ENCODE measurements at regions not wholly inside any gene's neighbourhood (a gene's known extent, or its start where the extent isn't known, plus 50 kb on each side); places are given as distances from the start of the nearest gene placed in this dataset.

DNA sequence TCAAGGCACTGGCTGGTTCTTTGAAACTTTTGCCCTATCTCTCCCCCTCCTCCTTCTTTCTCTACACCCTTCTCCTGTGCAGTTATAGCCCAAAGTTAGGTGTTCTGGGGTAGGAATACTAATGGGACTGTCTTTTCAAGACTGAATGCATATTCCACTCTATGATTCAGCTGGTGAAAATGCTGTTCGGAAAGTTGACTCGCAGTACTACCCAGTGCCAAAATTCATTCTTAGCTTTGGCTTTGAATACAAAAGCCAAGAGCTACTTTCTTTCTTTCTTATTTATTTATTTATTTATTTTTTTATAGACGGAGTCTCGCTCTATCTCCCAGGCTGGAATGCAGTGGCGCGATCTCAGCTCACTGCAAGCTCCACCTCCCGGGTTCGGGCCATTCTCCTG, 249.2 kb downstream of the ETNK1 start (continued):
- TF ChIP-seq, protein P1, sequence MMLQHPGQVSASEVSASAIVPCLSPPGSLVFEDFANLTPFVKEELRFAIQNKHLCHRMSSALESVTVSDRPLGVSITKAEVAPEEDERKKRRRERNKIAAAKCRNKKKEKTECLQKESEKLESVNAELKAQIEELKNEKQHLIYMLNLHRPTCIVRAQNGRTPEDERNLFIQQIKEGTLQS (CRISPR knock-in tag; conservative IDR thresholded peaks at IDR 0.05) = no peak

DNA sequence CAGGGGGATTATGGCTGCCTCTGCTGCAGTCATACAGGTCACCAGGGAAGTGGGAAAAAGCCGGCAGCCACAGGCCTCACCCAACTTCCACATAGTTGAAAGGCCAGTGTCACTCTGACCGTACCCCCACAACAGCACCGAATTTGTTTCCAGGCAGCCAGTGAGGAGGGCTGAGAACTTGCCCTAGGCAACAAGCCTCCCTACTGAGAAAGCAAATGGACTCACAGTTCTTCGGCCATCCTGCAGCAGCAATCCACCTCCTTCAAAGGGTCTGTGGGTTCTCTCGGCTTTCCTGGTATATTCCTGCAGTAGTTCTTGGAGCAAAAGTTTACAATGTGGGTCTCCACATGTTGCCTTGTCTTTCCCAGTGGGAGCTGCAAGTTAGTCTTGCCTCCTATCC, 251.3 kb downstream of the ETNK1 start:
- Mint-ChIP-seq H3K4me1 (no peaks in the 10 kb centered on the region), H3K36me3 (no peaks in the 10 kb centered on the region), H3K4me3 (no peak overlapping the region), H3K9me3 (peaks cover 9% of the 10 kb centered on the region), H3K27me3 (ENCODE audit: low read depth) (no peaks in the 10 kb centered on the region), H3K27ac (no peak overlapping the region)
- ATAC-seq (no peak; the same call in 1 of the 2 replicates), DNase-seq (ENCODE audit: low spot score) (no peak)
- CTCF ChIA-PET = no interaction called here
- TF ChIP-seq NR2C2 (CRISPR knock-in tag; IDR thresholded peaks at IDR 0.05) (no peak), GABPB1 (CRISPR knock-in tag; IDR thresholded peaks at IDR 0.05) (no peak), NFYB (CRISPR knock-in tag; conservative IDR thresholded peaks at IDR 0.05; ENCODE audit: low read depth) (no peak), ZNF263 (CRISPR knock-in tag; IDR thresholded peaks at IDR 0.05; ENCODE audit: low read depth) (no peak), CBFB (CRISPR knock-in tag; IDR thresholded peaks at IDR 0.05; ENCODE audit: low read depth) (no peak), ATF1 (CRISPR knock-in tag; IDR thresholded peaks at IDR 0.05) (no peak), MYBL2 (CRISPR knock-in tag; IDR thresholded peaks at IDR 0.05) (no peak), IRF2 (CRISPR knock-in tag; IDR thresholded peaks at IDR 0.05; ENCODE audit: borderline replicate concordance, low read depth) (no peak), NR3C1 (CRISPR knock-in tag; conservative IDR thresholded peaks at IDR 0.05; ENCODE audit: low read depth) (no peak)
- TF ChIP-seq, protein P2, sequence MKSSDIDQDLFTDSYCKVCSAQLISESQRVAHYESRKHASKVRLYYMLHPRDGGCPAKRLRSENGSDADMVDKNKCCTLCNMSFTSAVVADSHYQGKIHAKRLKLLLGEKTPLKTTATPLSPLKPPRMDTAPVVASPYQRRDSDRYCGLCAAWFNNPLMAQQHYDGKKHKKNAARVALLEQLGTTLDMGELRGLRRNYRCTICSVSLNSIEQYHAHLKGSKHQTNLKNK (CRISPR knock-in tag; IDR thresholded peaks at IDR 0.05) = no peak
- TF ChIP-seq, protein P3, sequence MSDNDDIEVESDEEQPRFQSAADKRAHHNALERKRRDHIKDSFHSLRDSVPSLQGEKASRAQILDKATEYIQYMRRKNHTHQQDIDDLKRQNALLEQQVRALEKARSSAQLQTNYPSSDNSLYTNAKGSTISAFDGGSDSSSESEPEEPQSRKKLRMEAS (CRISPR knock-in tag; IDR thresholded peaks at IDR 0.05) = no peak
- TF ChIP-seq, protein P4, sequence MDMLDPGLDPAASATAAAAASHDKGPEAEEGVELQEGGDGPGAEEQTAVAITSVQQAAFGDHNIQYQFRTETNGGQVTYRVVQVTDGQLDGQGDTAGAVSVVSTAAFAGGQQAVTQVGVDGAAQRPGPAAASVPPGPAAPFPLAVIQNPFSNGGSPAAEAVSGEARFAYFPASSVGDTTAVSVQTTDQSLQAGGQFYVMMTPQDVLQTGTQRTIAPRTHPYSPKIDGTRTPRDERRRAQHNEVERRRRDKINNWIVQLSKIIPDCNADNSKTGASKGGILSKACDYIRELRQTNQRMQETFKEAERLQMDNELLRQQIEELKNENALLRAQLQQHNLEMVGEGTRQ (CRISPR knock-in tag; IDR thresholded peaks at IDR 0.05) = no peak
- TF ChIP-seq, protein P5, sequence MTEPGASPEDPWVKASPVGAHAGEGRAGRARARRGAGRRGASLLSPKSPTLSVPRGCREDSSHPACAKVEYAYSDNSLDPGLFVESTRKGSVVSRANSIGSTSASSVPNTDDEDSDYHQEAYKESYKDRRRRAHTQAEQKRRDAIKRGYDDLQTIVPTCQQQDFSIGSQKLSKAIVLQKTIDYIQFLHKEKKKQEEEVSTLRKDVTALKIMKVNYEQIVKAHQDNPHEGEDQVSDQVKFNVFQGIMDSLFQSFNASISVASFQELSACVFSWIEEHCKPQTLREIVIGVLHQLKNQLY (CRISPR knock-in tag; IDR thresholded peaks at IDR 0.05) = no peak
- TF ChIP-seq, protein P6, sequence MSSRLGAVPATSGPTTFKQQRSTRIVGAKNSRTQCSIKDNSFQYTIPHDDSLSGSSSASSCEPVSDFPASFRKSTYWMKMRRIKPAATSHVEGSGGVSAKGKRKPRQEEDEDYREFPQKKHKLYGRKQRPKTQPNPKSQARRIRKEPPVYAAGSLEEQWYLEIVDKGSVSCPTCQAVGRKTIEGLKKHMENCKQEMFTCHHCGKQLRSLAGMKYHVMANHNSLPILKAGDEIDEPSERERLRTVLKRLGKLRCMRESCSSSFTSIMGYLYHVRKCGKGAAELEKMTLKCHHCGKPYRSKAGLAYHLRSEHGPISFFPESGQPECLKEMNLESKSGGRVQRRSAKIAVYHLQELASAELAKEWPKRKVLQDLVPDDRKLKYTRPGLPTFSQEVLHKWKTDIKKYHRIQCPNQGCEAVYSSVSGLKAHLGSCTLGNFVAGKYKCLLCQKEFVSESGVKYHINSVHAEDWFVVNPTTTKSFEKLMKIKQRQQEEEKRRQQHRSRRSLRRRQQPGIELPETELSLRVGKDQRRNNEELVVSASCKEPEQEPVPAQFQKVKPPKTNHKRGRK (CRISPR knock-in tag; IDR thresholded peaks at IDR 0.05; ENCODE audit: borderline replicate concordance) = no peak
- TF ChIP-seq, protein P7, sequence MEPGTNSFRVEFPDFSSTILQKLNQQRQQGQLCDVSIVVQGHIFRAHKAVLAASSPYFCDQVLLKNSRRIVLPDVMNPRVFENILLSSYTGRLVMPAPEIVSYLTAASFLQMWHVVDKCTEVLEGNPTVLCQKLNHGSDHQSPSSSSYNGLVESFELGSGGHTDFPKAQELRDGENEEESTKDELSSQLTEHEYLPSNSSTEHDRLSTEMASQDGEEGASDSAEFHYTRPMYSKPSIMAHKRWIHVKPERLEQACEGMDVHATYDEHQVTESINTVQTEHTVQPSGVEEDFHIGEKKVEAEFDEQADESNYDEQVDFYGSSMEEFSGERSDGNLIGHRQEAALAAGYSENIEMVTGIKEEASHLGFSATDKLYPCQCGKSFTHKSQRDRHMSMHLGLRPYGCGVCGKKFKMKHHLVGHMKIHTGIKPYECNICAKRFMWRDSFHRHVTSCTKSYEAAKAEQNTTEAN (CRISPR knock-in tag; IDR thresholded peaks at IDR 0.05) = no peak
- TF ChIP-seq, protein P8, sequence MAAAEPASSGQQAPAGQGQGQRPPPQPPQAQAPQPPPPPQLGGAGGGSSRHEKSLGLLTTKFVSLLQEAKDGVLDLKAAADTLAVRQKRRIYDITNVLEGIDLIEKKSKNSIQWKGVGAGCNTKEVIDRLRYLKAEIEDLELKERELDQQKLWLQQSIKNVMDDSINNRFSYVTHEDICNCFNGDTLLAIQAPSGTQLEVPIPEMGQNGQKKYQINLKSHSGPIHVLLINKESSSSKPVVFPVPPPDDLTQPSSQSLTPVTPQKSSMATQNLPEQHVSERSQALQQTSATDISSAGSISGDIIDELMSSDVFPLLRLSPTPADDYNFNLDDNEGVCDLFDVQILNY (CRISPR knock-in tag; IDR thresholded peaks at IDR 0.05) = no peak
- TF ChIP-seq, protein P9, sequence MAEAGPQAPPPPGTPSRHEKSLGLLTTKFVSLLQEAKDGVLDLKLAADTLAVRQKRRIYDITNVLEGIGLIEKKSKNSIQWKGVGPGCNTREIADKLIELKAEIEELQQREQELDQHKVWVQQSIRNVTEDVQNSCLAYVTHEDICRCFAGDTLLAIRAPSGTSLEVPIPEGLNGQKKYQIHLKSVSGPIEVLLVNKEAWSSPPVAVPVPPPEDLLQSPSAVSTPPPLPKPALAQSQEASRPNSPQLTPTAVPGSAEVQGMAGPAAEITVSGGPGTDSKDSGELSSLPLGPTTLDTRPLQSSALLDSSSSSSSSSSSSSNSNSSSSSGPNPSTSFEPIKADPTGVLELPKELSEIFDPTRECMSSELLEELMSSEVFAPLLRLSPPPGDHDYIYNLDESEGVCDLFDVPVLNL (CRISPR knock-in tag; IDR thresholded peaks at IDR 0.05; ENCODE audit: borderline replicate concordance, low read depth) = no peak
- TF ChIP-seq, protein P10, sequence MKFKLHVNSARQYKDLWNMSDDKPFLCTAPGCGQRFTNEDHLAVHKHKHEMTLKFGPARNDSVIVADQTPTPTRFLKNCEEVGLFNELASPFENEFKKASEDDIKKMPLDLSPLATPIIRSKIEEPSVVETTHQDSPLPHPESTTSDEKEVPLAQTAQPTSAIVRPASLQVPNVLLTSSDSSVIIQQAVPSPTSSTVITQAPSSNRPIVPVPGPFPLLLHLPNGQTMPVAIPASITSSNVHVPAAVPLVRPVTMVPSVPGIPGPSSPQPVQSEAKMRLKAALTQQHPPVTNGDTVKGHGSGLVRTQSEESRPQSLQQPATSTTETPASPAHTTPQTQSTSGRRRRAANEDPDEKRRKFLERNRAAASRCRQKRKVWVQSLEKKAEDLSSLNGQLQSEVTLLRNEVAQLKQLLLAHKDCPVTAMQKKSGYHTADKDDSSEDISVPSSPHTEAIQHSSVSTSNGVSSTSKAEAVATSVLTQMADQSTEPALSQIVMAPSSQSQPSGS (CRISPR knock-in tag; IDR thresholded peaks at IDR 0.05; ENCODE audit: borderline replicate concordance, low read depth) = no peak
- TF ChIP-seq, protein P11, sequence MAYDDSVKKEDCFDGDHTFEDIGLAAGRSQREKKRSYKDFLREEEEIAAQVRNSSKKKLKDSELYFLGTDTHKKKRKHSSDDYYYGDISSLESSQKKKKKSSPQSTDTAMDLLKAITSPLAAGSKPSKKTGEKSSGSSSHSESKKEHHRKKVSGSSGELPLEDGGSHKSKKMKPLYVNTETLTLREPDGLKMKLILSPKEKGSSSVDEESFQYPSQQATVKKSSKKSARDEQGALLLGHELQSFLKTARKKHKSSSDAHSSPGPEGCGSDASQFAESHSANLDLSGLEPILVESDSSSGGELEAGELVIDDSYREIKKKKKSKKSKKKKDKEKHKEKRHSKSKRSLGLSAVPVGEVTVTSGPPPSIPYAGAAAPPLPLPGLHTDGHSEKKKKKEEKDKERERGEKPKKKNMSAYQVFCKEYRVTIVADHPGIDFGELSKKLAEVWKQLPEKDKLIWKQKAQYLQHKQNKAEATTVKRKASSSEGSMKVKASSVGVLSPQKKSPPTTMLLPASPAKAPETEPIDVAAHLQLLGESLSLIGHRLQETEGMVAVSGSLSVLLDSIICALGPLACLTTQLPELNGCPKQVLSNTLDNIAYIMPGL (CRISPR knock-in tag; IDR thresholded peaks at IDR 0.05) = no peak
- POLR2A ChIA-PET = no interaction called here
